Activated B cell treated with CpG ODN at 0.5 μM for 24 hours (primary cell): ENCODE measurements at regions not wholly inside any gene's neighbourhood (a gene's known extent, or its start where the extent isn't known, plus 50 kb on each side); places are given as distances from the start of the nearest gene placed in this dataset.
"Not testable (repeated sequence)": the region's sequence is repeated elsewhere in the genome, so short reads cannot be mapped to it uniquely, and the experiment has no call there.

ENCODE experiments used
- ATAC-seq: fragments of 200-7000 bp; cut with Tn5 transposase; one replicate; pipeline ENCODE4 v1.10.0; 2021; ENCODE audit warnings: low read depth, mild to moderate bottlenecking, moderate library complexity
- CTCF ChIA-PET: fragments of 350-600 bp; sonication (Branson Sonifier 250); formaldehyde crosslinking; loops from one replicate; lab custom pipeline; 2021; ENCODE audit warnings: antibody characterized with exemption; lab: Charles Lee
- POLR2A ChIA-PET: fragments of 350-600 bp; sonication (Branson Sonifier 250); formaldehyde crosslinking; loops from one replicate; lab custom pipeline; 2021; ENCODE audit warnings: antibody characterized with exemption; lab: Charles Lee
- DNase-seq: peaks from one replicate; pipeline ENCODE4 v3.0.0; 2022
- H3K27ac Mint-ChIP-seq: one replicate; pipeline ENCODE4 v1.8.0; 2020; ENCODE audit warnings: mixed read lengths
- H3K27me3 Mint-ChIP-seq: one replicate; pipeline ENCODE4 v1.8.0; 2021; ENCODE audit warnings: mixed read lengths
- H3K36me3 Mint-ChIP-seq: one replicate; pipeline ENCODE4 v1.8.0; 2021; ENCODE audit warnings: low read depth, mixed read lengths
- H3K4me1 Mint-ChIP-seq: one replicate; pipeline ENCODE4 v1.8.0; 2021; ENCODE audit warnings: mixed read lengths
- H3K4me3 Mint-ChIP-seq: one replicate; pipeline ENCODE4 v1.8.0; 2020; ENCODE audit warnings: mild to moderate bottlenecking, mixed read lengths
- H3K9me3 Mint-ChIP-seq: one replicate; pipeline ENCODE4 v1.8.0; 2020; ENCODE audit warnings: mixed read lengths
- CTCF ChIP-seq: fragments of 200-600 bp; IDR thresholded peaks from one replicate; pipeline ENCODE4 v1.8.0; 2022; ENCODE audit warnings: antibody characterized with exemption, mild to moderate bottlenecking
- intact Hi-C: fragments of 100-400 bp; cut with micrococcal nuclease; formaldehyde crosslinking; loops from one replicate; pipeline ENCODE4 v1.15.1; 2024

- POLR2A ChIA-PET, result no interaction called here
- no peaks in the 10 kb centered on the region for H3K4me1 Mint-ChIP-seq
Observed at GRCh38 chr9:117839862-117840261, 135.7 kb downstream of the TLR4 start.

GRCh38 chr9:117851836-117852461, 147.7 kb downstream of the TLR4 start:
- H3K4me3 Mint-ChIP-seq, H3K27me3 Mint-ChIP-seq, CTCF ChIA-PET, ATAC-seq, H3K36me3 Mint-ChIP-seq, H3K4me1 Mint-ChIP-seq, H3K9me3 Mint-ChIP-seq, DNase-seq, intact Hi-C loops, H3K27ac Mint-ChIP-seq, POLR2A ChIA-PET: not testable (repeated sequence)

More at GRCh38 chr9:117839862-117840261, 135.7 kb downstream of the TLR4 start:
- no peak for TF ChIP-seq CTCF
- no peak for ATAC-seq
- H3K36me3 Mint-ChIP-seq, result no peaks in the 10 kb centered on the region
- intact Hi-C loops, result no loop called here
- H3K27ac Mint-ChIP-seq, result no peak overlapping the region
- CTCF ChIA-PET, result no interaction called here
- DNase-seq, result no peak
- H3K27me3 Mint-ChIP-seq, result peaks cover 10% of the 10 kb centered on the region
- H3K4me3 Mint-ChIP-seq, result no peak overlapping the region
- H3K9me3 Mint-ChIP-seq, result no peaks in the 10 kb centered on the region

- no peaks in the 10 kb centered on the region for H3K27me3 Mint-ChIP-seq
- CTCF ChIA-PET, result no interaction called here
- H3K4me3 Mint-ChIP-seq, result no peak overlapping the region
- DNase-seq, result no peak
- POLR2A ChIA-PET, result no interaction called here
- H3K4me1 Mint-ChIP-seq, result no peaks in the 10 kb centered on the region
- no peak for TF ChIP-seq CTCF
- H3K9me3 Mint-ChIP-seq, result no peaks in the 10 kb centered on the region
- intact Hi-C loops, result no loop called here
- H3K36me3 Mint-ChIP-seq, result no peaks in the 10 kb centered on the region
- no peak for ATAC-seq
- H3K27ac Mint-ChIP-seq, result no peak overlapping the region
Observed at GRCh38 chr9:117858561-117858960, 154.4 kb downstream of the TLR4 start.

- Mint-ChIP-seq H3K4me1 (no peaks in the 10 kb centered on the region), H3K36me3 (no peaks in the 10 kb centered on the region), H3K4me3 (no peak overlapping the region), H3K27me3 (peaks cover 9% of the 10 kb centered on the region), H3K27ac (no peak overlapping the region), H3K9me3 (no peaks in the 10 kb centered on the region)
- ATAC-seq, result no peak
- CTCF ChIA-PET, result no interaction called here
- no peak for TF ChIP-seq CTCF
- intact Hi-C loops, result no loop called here
- DNase-seq, result no peak
- POLR2A ChIA-PET, result no interaction called here
Observed at GRCh38 chr9:117860849-117861248, 156.6 kb downstream of the TLR4 start.

- CTCF ChIA-PET, result no interaction called here
- H3K9me3 Mint-ChIP-seq, result no peaks in the 10 kb centered on the region
- intact Hi-C loops, result no loop called here
- no peaks in the 10 kb centered on the region for H3K36me3 Mint-ChIP-seq
- ATAC-seq, result no peak
- no peak overlapping the region for H3K27ac Mint-ChIP-seq
- POLR2A ChIA-PET, result no interaction called here
- DNase-seq, result no peak
- H3K27me3 Mint-ChIP-seq, result peaks cover 9% of the 10 kb centered on the region
- TF ChIP-seq CTCF, result no peak
- no peaks in the 10 kb centered on the region for H3K4me1 Mint-ChIP-seq
- no peak overlapping the region for H3K4me3 Mint-ChIP-seq
Observed at GRCh38 chr9:117864385-117865057, 160.3 kb downstream of the TLR4 start.
